ENCODE measurements at regions not wholly inside any gene's neighbourhood (a gene's known extent, or its start where the extent isn't known, plus 50 kb on each side); places are given as distances from the start of the nearest gene placed in this dataset.

DNA sequence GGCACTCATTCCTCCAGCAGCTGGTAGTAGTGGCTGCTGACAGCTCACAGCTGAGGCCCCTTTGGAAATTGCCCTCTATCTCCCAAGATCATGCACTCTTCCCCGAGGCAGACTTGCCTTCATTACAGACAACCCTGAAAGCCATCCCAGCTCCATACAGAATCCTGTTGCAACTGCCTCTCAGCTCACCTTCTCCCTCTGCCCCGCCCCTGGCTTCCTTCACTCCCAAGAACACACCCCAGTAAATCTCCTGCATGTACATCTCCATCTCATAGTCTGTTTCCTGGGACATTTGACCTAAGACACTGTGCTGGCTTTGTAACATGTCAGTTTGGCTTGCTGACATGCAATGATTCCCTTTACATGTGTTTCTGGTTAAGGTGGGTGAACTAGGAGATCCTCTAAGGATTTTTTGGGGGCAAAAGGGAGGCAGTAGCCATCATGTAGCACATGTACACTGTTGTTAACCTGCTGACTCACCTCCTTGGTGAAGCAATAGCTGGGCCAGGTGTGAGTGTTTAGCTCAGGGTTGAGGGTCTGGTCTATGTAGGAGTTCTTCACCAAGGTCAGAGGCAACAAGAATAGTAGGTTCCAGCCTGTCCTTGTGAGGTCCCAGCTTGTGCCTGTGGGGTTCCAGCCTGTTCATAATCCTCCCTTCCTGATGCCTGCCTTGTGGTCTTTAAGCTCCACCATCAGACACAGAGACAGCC is 179.6 kb downstream of the CSNK2A3 start:
- no peak for DNase-seq

DNA sequence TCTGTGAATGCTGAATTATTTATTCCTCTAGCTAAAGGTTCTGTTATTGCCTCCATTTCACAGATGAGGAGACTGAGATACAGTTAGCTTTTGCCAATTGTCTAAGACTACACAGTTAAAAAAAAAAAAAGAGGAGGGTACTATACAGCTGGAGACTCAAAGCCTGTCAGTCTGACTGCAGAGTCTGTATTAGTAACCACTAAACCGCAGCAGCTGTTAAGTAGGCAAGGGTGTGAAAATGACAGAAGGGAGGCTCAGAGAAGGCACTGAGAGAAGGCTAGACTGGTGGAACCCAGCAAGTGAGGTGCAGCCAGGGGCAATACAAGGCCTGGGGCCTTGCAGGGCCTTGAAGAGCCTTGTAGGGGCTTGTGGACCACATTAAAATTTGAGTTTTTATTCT is 181.2 kb downstream of the CSNK2A3 start:
- no peak for DNase-seq

DNA sequence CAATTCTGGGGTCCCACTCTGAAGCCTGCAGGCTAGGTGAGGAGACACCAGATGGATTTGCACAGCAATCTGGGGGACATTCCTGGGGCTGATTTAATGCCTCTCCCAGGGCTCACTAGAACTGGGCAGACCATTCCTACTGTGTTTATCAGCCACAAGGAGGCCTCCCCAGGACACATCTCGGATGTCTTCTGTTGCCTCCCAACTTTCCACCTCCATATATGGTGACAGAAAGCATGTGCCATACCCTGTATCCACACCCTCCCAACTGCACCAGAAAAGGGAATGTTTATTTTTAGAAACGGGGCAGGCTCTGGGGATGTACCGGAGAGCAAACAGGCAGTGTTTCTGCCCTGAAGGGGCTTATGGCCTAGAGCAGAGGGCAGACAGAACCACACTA is 181.8 kb downstream of the CSNK2A3 start:
- DNase-seq, result no peak

DNA sequence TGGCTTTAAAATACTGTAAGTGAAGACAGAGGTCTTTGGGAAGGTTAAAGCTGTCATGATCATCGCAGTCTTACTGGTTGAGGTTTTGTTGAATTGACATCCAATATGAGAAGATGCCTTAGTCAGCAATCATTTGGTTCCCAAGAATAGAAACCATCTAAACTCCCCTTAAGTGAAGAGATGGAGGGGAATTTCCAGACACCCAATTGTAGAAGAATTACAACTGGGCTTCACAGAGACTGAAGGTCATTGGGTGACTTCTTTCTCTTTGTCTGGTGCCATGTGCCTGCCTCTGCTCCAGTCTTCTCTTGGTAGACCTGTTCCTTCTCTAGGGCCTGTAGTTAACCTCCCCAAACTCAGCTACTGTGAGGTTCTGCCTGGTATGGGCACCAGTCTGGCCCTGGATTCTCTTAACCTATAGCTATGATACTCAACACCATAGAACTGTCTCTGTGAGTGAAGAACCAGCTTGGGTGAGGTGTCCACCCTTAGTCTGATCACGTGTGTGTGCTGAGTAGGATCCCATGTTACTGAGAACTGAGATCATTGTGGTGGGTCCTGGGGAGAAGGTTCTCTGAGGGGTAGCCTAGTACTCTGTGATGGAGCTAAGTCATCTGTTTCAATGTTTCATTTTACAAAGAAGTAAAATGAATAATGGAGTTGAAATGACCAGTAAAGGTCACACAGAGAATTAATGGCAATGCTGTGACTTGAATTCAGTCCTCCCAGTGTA is 182.5 kb downstream of the CSNK2A3 start:
- no peak for DNase-seq

DNA sequence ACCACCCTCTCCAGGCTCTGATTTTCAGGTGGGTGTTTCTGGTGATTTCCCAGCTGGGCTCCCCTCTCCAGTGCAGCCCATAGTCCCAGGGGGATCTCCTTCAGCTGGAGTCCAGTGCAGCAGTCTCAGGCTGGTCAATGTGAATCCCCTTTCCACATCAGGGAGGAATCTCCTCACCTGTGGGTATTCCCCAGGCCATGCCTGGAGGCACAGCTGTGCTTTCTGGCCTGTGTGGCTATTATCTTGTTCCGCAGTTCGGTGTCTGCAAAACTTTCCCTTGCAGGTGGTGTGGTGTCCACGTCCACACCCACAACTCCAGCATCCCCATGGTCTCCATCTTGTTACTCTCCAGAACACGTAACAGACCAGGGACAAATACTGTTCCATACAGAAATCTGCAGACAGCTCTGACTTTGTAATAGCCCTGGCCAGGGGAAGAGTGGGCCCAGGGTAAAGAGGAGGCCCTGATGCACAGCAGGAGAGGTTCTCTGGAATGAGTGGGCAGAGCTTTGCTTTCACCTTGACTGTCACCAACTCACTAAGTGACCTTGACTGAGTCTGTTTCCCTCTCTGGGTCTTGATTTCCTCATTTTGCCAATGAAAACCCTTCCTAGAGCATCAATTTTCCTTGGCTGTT is 183.2 kb downstream of the CSNK2A3 start:
- DNase-seq, result no peak

DNA sequence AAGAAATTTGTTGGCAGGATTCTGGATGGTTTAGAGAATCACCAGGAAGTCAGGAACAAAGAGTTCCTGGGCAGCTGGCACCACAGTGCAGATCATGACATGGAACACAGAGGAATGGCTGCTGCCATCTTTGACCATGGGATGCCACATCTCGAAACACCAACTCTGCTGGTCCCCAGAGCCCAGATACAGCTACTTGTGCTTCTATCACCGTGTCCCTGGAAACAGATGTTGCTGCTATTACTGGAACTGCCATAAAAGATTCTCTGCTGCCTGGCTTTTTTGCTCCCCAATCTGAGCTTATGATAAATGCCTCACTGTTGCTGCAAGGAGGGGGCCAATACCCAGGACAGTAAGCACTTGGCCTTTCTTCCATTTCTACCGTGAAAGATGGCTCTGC is 185.2 kb downstream of the CSNK2A3 start:
- no peak for DNase-seq

DNA sequence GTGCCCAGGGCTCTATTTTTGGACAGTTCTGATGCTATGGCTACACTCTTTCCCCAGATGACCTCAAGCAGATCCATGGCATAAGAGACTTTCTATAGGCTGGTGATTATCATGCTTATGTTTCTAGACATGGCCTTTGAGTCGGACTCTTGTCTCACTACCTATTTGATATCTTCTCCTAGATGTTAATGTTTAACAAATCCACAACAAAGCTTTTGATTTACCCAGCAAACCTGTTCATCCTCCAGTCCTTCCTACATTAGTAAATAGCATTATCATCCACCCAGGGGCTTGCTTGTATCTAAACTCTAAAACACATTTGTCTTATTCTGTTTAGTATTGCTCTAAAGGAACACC is 188.7 kb downstream of the CSNK2A3 start:
- DNase-seq, result no peak

DNA sequence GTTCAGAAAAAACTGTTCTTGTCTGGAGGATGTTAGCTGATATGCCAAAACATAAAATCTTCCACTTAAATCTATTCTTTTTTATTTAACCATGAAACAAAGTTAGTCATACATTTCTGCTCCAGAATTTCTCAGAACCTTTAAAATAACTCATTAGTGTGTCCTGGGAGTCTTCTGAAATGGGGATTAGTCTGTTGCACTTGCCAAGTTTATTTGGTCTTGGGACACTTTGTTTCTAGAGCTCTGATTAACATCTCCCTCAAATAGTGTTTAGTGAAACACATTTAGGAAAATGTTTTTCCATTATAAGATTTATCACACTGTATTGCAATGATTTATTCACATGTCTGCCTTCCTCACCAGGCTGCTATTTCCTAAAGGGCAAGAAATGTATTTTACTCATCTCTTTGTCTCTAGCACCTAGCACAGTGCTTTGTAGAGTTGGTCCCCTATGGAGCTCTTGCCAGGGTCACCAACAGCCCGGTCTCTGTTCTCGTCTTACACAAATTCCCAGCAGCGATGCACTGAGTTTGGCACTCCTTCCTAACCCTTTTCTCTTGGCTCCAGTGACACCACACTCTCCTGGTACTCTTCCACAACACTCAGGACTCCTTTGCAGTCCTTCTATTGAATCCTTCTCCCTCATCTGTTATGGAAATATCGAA is 189.2 kb downstream of the CSNK2A3 start:
- DNase-seq, result no peak

DNA sequence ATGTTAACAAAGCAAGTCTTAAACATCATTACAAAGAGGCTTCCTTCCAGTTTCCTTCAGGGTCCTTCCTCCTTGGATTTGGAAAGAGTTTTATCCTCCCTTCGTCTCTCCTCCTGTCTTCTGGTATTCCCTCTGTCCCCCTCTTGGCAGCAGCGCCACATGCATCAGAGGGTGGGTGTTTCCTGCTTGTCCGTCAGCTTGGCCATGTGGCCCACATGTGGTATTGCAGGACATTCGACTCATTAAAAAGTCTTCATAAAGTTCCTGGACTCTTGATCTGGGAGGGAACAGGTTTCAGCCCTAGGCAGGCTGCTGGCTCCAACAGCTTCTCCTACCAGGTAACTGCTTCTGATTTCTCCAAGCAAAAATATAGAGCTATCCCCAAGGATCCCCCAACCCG is 189.8 kb downstream of the CSNK2A3 start:
- no peak for DNase-seq

DNA sequence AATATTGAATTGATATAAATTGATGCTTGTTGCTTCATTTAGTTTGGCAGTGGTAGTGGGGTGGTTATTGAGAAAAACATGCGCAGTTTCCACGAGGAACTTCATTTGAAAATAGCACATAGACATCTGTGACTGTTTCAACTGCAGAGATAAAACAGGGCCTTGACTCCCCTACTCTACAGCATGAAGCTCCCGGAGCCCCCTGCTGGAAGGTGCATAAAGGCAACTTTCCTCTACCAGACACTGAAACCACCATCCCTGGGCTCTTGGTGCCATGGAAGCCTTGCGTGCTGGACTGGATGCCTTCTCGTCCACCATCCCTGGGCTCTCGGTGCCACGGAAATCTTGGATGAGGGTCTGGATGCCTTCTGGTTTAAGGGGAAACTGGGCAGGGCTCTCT is 195.9 kb downstream of the CSNK2A3 start:
- peak; percentile 11 for DNase-seq

DNA sequence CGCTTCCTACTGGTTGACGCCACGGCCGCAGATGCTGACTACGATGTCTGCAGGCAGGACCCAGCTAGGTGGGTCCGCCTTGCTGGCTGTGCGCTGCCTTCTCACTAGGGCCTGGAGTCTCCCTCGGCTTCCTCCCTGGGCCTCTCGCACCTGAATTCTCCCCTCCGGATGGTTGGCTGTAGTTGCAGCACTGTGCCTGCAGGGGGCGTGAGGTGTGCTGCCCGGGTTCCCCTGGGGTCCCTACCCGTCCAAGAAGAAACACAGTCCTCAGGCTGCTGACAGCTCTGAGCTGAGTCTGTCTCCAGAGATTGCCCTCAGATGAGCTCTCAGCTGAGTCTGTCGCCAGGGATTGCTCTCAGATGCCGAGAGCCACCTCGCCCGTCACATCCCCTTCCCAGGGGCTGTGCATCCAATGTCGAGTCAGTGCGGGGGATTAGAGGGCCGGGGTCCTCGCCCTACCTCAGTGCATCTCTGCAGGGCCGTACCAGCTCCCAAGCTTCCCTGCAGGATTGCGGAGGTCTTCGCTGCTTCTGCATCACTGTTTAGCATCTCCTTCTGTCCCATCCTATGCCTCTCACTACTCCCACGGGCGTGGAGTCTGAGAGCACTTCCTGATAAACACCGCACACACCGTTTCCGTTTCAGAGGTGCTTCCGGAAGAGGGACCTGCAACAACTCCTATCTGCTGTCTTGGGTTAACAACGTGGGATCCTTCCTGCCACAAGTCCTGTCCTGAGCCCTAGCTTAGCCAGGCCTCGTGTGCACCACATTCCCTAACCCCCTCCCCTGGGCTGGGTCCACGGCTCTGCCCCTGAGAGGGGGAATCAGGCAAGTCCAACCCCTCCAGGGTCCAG is 196.9 kb downstream of the CSNK2A3 start:
- no peak for DNase-seq

DNA sequence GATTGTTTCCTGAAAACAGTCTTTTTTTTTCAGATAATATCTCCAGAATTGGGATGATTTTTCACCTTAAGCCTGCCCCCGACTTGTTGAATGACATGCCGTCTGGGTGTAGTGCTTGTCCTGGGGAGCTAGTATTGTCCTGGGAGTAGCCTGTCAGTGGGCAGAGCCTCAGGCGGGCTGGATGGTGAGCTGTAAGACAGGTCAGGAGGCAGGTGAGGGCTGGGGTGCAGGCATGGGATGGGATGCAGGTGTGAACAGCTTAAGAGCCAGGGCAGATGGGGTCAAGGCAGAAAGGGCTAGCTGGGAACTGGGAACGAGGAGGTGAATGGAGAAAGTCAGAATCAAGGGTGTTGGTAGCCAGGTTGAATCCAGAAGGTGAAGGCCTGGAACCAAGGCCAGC is 200.2 kb downstream of the CSNK2A3 start:
- no peak for DNase-seq

DNA sequence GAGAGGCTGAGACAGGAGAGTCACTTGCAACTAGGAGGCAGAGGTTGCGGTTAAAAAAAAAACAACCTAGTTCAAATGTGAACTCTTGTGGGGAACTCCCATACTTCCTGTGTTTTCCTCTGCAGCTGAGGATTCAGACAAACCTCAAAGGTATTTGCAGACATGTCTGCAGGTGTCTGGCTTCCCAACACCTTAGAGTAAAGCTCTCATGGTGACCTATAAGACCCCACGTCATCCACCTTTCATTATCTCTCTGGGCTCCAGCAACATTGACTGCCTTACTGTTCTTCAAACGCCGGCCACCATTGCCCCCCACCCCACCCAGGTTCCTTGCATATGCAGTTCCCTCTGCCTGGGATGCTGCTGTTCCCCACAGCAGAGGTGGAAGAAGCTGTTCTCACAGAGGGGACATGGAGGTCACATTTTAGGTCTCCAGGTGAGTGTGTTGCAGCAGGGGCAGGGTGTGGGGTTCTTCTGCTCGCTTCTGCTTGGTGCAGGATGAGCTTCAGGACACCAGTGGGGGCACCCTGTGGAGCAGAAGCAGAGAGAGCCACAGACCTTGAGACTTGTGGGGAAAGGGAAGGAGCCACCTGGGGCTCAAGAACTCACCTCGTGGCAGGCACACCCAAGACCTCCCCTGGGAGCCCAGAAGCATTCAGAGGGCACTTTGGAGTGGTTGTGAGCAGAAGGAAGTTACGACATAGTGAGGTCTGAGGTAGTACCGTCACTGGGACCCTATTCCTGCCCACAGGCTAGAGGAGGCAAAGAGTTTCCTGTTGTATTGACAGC is 203.2 kb downstream of the CSNK2A3 start:
- DNase-seq, result no peak

DNA sequence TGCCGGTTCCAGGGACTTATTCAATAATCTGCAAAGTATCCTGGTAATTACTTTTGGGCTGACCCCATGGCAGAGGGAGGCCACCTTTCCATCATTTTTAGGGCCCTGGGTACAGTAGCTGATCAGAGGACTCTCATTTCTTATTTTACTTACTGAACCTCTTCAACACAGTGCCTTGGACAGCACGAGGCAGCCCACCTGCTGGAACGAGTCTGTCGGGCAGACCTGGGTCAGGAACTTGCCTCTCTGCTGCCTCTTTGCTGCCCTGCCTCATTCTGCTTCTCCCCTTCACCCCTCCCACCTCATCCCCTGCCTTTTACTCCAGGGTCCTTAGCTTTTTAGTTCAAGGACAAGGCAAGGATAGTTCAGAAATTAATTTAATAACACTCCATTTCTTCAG is 204.5 kb downstream of the CSNK2A3 start:
- DNase-seq, result no peak

DNA sequence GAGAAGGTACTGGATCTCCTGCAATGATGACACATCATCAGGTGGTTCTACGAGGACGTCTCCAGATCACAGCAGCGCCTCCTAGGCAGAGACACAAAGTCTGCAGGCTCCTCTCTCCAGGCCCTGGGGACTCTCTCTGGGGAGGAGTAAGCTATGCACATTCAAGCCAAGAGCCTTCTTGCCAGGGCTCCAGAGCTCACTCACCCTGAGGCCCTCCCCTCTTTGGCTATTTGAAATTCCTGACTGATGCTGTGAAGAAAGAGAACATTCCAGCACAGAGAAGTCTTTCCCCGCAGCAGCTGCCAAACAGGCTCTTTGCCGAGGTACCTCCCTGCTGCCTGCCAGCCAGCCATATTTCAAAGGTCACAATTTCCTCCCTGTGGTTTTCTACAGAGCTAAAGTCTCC is 204.9 kb downstream of the CSNK2A3 start:
- peak; percentile 21 for DNase-seq

DNA sequence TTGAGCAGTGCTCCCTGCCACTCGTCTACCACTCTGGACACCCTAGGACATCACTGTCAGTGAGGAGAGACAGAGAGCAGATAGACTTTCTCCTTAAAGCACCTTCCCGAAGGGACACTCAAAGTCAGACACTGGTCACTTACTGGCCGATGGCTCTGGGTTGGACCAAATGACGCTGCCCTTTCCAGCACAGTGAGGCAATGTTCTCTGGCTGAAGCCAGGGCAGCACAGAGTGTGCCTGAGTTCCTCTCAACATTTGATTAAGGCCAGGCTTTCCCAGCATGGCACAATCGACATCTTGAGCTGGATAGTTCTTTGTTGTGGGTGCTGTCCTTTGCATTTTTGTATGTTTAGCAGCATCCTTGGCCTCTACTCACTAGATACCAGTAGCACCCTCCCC is 206.2 kb downstream of the CSNK2A3 start:
- no peak for DNase-seq

DNA sequence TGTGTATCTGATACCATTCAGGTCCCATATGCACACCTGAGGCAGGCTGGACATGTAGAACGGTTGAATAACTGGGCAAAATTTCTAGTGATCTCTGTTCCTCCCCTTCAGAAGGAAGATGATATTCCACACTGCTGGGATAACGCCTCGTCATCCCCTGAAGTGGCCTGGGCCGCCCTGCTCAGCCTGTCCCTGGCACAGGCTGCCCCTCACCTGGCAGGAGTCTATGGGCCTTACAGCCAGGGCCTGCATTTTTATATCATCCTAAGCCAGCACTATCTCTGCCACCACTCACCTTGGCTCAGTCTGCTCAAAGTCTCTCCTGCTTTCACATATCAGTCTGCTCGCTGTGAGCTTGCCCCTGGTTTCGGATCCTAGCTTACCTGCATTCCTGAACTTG is 209.2 kb downstream of the CSNK2A3 start:
- DNase-seq, result no peak

DNA sequence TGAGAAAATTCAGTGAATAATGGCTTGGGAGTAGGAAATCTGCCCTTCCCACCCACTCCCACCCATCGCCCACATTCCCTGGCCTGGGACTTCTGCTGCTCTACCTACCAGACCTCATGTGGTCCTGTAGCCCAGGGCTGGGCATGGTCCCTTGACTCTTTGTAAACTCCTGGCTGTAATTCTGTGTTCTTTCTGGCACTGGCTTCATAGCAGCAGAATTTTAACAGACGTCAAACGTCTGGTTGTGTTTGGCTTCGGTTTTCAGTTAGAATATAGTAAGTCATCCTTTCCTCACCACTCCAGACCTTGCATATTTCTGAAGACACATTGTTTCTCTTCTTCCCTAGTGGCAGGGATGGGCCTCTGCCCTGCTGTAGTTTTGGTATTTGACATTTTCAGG is 210.6 kb downstream of the CSNK2A3 start:
- DNase-seq, result no peak

DNA sequence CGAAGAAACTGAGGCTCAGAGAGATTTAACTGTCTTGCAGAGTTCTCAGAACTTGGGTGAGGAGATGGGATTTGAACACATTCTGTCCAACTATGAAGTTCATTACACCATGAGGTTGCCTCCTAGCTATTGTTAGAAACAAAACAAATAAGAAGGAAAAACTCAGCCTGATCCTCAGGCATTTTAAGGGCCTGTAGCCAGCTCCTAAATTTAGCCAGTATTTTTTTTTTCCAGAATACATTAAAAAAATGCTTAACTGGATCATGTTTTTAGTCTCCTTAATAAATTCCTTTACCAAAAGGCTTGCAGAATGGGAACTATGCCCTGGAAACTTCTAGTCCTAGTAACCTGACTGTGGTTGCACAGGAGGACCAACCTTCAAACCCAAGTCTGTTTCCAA is 212.0 kb downstream of the CSNK2A3 start:
- no peak for DNase-seq

DNA sequence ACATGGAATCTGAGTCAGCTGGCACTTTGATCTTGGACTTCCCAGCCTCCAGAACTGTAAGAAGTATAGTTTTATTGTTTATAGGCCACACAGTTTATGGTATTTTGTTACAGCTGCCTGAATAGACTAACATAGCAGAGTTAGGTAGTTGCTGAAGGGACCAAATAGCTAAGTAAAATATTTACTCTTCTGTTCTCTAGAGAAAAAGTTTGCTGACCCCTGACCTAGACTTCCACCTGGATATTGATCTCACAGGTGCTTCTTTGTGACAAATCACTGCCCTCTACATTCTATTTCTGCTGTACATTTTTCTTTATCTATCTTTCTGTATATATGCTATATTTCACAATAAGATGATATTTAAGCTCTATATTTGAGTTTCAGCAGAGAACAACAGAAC is 212.5 kb downstream of the CSNK2A3 start:
- no peak for DNase-seq

DNA sequence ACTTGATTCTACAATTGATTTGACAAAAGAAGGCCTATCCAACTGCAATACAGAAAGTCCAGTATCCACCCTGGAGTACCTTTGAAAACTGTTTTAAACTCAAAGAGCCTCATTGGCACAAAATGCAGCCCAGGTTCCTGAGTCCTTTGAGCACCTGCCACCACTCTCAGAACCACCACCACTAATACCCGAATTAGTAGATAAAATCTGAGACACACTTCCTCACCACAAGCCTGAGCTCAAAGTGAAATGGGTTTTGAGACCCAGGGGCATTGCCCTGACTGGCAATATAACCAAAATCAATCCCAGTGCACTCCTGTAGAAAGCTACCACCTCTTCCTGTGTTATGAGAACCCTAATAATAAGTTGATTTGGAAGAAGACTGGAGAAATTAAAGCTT is 215.7 kb downstream of the CSNK2A3 start:
- no peak for DNase-seq

Data from HCEC 1CT (cell line).